Neural progenitor cell (in vitro differentiated cells): ENCODE measurements at regions not wholly inside any gene's neighbourhood (a gene's known extent, or its start where the extent isn't known, plus 50 kb on each side); places are given as distances from the start of the nearest gene placed in this dataset.

Experiments used
- DNase-seq: peaks from one replicate; pipeline ENCODE4 v3.0.0-alpha.2; 2016; ENCODE audit warnings: low spot score
- H2AFZ ChIP-seq: fragments of 200-600 bp; sonication (generic); replicated peaks from 2 replicates; pipeline ENCODE4 v1.6.1; 2016; ENCODE audit warnings: antibody characterized with exemption
- H3F3A ChIP-seq: fragments of 200-600 bp; sonication (generic); 2 replicates; pipeline ENCODE4 v1.6.1; 2016; ENCODE audit warnings: antibody characterized with exemption, low read depth
- H3K27ac ChIP-seq: fragments of 200-600 bp; sonication (generic); 2 replicates; pipeline ENCODE4 v1.5.1; 2016; ENCODE audit warnings: mild to moderate bottlenecking
- H3K27me3 ChIP-seq: fragments of 200-600 bp; sonication (generic); 2 replicates; pipeline ENCODE4 v1.6.1; 2016; ENCODE audit warnings: mild to moderate bottlenecking, moderate library complexity
- H3K36me3 ChIP-seq: fragments of 200-600 bp; sonication (generic); 2 replicates; pipeline ENCODE4 v1.5.1; 2016
- H3K4me1 ChIP-seq: fragments of 200-600 bp; sonication (generic); 2 replicates; pipeline ENCODE4 v1.6.1; 2016; ENCODE audit warnings: mixed run types
- H3K4me2 ChIP-seq: fragments of 200-600 bp; sonication (generic); 2 replicates; pipeline ENCODE4 v1.6.1; 2016
- H3K4me3 ChIP-seq: fragments of 200-600 bp; sonication (generic); 2 replicates; pipeline ENCODE4 v1.5.1; 2016
- H3K79me2 ChIP-seq: fragments of 200-600 bp; sonication (generic); 2 replicates; pipeline ENCODE4 v1.6.1; 2016; ENCODE audit warnings: low read depth
- H3K9ac ChIP-seq: fragments of 200-600 bp; sonication (generic); 2 replicates; pipeline ENCODE4 v1.6.1; 2016
- H3K9me3 ChIP-seq: fragments of 200-600 bp; sonication (generic); 2 replicates; pipeline ENCODE4 v1.5.1; 2016; ENCODE audit warnings: low read depth
- H4K20me1 ChIP-seq: fragments of 200-600 bp; sonication (generic); 2 replicates; pipeline ENCODE4 v1.6.1; 2016; ENCODE audit warnings: low read depth
- H3K27ac Mint-ChIP-seq: 3 replicates; pipeline ENCODE4 v1.8.0; 2021; ENCODE audit warnings: mixed read lengths
- H3K27me3 Mint-ChIP-seq: 2 replicates; pipeline ENCODE4 v1.8.0; 2022; ENCODE audit warnings: low read depth, mild to moderate bottlenecking, inconsistent platforms, moderate library complexity, mixed read lengths; ENCODE audit not compliant: insufficient read depth
- H3K36me3 Mint-ChIP-seq: 3 replicates; pipeline ENCODE4 v1.8.0; 2021; ENCODE audit warnings: mixed read lengths
- H3K4me1 Mint-ChIP-seq: 3 replicates; pipeline ENCODE4 v1.8.0; 2021; ENCODE audit warnings: mixed read lengths
- H3K4me3 Mint-ChIP-seq: 3 replicates; pipeline ENCODE4 v1.8.0; 2021; ENCODE audit warnings: mild to moderate bottlenecking, moderate library complexity, mixed read lengths
- H3K9me3 Mint-ChIP-seq: 3 replicates; pipeline ENCODE4 v1.8.0; 2020; ENCODE audit warnings: mixed read lengths
- EZH2 ChIP-seq: fragments of 200-600 bp; sonication (generic); IDR thresholded peaks from 2 replicates; pipeline ENCODE4 v1.6.1; 2017; ENCODE audit warnings: antibody characterized with exemption, mild to moderate bottlenecking, moderate library complexity
- EZH2phosphoT487 ChIP-seq: fragments of 200-600 bp; sonication (generic); IDR thresholded peaks from 2 replicates; pipeline ENCODE4 v1.6.1; 2017; ENCODE audit warnings: antibody characterized with exemption
- TF ChIP-seq, protein P1 (sequence below): fragments of 200-600 bp; sonication (generic); IDR thresholded peaks from 2 replicates; pipeline ENCODE4 v1.5.1; 2017; ENCODE audit warnings: antibody characterized with exemption, mild to moderate bottlenecking

DNA sequence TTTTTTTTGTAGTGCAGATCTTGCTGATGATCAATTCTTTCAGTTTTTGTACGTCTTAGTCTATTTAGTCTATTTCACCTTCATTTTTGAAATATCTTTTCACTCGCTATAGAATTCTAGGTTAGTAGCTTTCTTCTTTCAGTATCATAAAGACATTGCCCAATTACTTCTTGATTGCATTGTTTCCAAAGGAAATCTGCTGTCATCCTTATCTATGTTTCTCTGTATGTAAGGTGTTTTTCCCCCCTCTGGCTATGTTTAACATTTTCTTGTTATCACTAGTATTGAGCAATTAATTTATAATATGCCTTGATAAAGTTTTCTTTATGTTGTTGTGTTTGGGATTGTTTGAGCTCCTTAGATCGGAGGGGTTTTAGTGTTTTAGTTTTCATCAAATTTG is 171.9 kb downstream of the BMP4 start:
- Mint-ChIP-seq H3K4me1 (no peaks in the 10 kb centered on the region), H3K36me3 (no peaks in the 10 kb centered on the region), H3K27ac (no peak overlapping the region), H3K4me3 (no peak overlapping the region), H3K9me3 (peaks cover 11% of the 10 kb centered on the region), H3K27me3 (no peaks in the 10 kb centered on the region)
- Histone ChIP-seq H3K36me3 (no peaks in the 10 kb centered on the region), H3K79me2 (no peaks in the 10 kb centered on the region), H3K4me3 (no peak overlapping the region), H3K9me3 (no peaks in the 10 kb centered on the region), H3K4me1 (no peaks in the 10 kb centered on the region), H2AFZ (no peak overlapping the region), H3K27ac (no peak overlapping the region), H3F3A (no peaks in the 10 kb centered on the region), H3K9ac (no peak overlapping the region), H3K4me2 (no peak overlapping the region), H4K20me1 (no peaks in the 10 kb centered on the region), H3K27me3 (no peaks in the 10 kb centered on the region)
- TF ChIP-seq EZH2phosphoT487: no peak
- TF ChIP-seq EZH2: no peak
- TF ChIP-seq, protein P1, sequence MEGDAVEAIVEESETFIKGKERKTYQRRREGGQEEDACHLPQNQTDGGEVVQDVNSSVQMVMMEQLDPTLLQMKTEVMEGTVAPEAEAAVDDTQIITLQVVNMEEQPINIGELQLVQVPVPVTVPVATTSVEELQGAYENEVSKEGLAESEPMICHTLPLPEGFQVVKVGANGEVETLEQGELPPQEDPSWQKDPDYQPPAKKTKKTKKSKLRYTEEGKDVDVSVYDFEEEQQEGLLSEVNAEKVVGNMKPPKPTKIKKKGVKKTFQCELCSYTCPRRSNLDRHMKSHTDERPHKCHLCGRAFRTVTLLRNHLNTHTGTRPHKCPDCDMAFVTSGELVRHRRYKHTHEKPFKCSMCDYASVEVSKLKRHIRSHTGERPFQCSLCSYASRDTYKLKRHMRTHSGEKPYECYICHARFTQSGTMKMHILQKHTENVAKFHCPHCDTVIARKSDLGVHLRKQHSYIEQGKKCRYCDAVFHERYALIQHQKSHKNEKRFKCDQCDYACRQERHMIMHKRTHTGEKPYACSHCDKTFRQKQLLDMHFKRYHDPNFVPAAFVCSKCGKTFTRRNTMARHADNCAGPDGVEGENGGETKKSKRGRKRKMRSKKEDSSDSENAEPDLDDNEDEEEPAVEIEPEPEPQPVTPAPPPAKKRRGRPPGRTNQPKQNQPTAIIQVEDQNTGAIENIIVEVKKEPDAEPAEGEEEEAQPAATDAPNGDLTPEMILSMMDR: no peak
- no peak for DNase-seq

DNA sequence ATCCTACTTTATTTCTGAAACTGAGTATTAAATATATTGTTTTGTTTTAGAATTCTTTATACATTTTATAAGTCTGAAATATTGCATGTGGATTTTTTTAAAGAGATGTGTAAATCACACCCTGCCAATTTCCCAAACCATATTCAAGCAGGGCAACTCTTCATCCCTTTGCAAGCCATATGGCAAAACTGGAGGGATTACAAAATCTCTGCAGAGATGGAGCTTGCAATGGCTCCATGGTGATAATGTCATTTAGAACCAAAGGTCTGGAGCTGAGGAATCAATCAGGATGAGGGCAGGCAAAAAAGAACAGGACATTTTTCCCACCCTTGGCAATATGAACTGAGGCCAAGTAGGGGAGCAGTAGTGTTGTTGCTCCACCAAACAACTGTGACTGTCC is 173.4 kb downstream of the BMP4 start:
- H3K9me3 Mint-ChIP-seq: peaks cover 11% of the 10 kb centered on the region
- no peak for TF ChIP-seq EZH2
- no peak for TF ChIP-seq EZH2phosphoT487
- TF ChIP-seq, protein P1: no peak
- H3K36me3 ChIP-seq: no peaks in the 10 kb centered on the region
- no peaks in the 10 kb centered on the region for H3K79me2 ChIP-seq
- H2AFZ ChIP-seq: no peak overlapping the region
- H3K27me3 Mint-ChIP-seq: no peaks in the 10 kb centered on the region
- no peak overlapping the region for H3K27ac Mint-ChIP-seq
- no peak overlapping the region for H3K4me3 Mint-ChIP-seq
- no peaks in the 10 kb centered on the region for H3K36me3 Mint-ChIP-seq
- no peak overlapping the region for H3K4me2 ChIP-seq
- H3K4me1 Mint-ChIP-seq: no peaks in the 10 kb centered on the region
- H3K4me1 ChIP-seq: no peaks in the 10 kb centered on the region
- no peak overlapping the region for H3K4me3 ChIP-seq
- H3K9ac ChIP-seq: no peak overlapping the region
- no peak overlapping the region for H3K27ac ChIP-seq
- H3K9me3 ChIP-seq: no peaks in the 10 kb centered on the region
- H3F3A ChIP-seq: no peaks in the 10 kb centered on the region
- no peaks in the 10 kb centered on the region for H3K27me3 ChIP-seq
- DNase-seq: no peak
- no peaks in the 10 kb centered on the region for H4K20me1 ChIP-seq

DNA sequence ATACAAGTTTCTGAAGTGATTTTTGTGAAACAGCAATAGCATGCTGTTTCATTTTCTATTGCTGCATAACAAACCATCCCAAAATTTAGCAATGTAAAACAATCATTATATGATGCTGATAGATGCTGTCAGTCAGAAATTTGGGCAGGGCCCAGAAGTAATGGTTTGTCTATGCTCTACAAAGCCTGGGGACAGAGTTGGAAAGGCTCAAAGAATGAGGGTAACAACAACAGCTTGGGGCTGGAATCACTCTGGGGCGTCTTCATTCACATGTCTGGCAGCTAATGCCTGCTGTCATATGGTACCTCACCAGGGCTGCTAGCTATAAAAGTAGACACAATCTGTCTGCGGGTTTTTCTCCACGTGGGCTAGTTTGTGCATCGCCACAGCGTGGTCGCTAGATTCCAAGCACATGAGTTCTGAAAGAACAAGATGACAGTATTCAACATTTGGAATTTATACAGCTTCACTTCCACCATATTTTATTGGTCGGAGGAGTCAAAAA is 176.5 kb downstream of the BMP4 start:
- no peak for TF ChIP-seq EZH2
- TF ChIP-seq, protein P1: no peak
- TF ChIP-seq EZH2phosphoT487: no peak
- Mint-ChIP-seq H3K36me3 (no peaks in the 10 kb centered on the region), H3K27me3 (no peaks in the 10 kb centered on the region), H3K27ac (no peak overlapping the region), H3K4me3 (no peak overlapping the region), H3K9me3 (peaks cover 11% of the 10 kb centered on the region), H3K4me1 (no peaks in the 10 kb centered on the region)
- no peak for DNase-seq
- no peaks in the 10 kb centered on the region for H3K27me3 ChIP-seq
- no peak overlapping the region for H3K4me3 ChIP-seq
- H3F3A ChIP-seq: no peaks in the 10 kb centered on the region
- H3K79me2 ChIP-seq: no peaks in the 10 kb centered on the region
- H3K27ac ChIP-seq: no peak overlapping the region
- H3K4me1 ChIP-seq: no peaks in the 10 kb centered on the region
- no peak overlapping the region for H3K9ac ChIP-seq
- no peaks in the 10 kb centered on the region for H3K9me3 ChIP-seq
- H2AFZ ChIP-seq: no peak overlapping the region
- H4K20me1 ChIP-seq: no peaks in the 10 kb centered on the region
- H3K36me3 ChIP-seq: no peaks in the 10 kb centered on the region
- no peak overlapping the region for H3K4me2 ChIP-seq
